ENCODE measurements at regions not wholly inside any gene's neighbourhood (a gene's known extent, or its start where the extent isn't known, plus 50 kb on each side); places are given as distances from the start of the nearest gene placed in this dataset.

- TF ChIP-seq CTCF (IDR thresholded peaks at IDR 0.05) (no peak), POLR2AphosphoS5 (IDR thresholded peaks at IDR 0.05) (no peak)
Observed at GRCh38 chr1:235923466-235924021, 56.8 kb upstream of the LYST start.

Measured in suprapubic skin (tissue), 3 donors.